Caco-2 (cell line): ENCODE measurements at regions not wholly inside any gene's neighbourhood (a gene's known extent, or its start where the extent isn't known, plus 50 kb on each side); places are given as distances from the start of the nearest gene placed in this dataset.

Experiments used
- BruUV-seq: library from RNA; stranded (reverse); fragments of 400-500 nt; replicated peaks from 2 replicates; lab custom pipeline; 2021; lab: Mats Ljungman, UMichigan
- CTCF ChIA-PET: fragments of 300-600 bp; sonication (Branson Sonifier 250); formaldehyde crosslinking; loops from one replicate; lab custom pipeline; 2022; ENCODE audit warnings: antibody characterized with exemption; lab: Charles Lee
- POLR2A ChIA-PET: fragments of 300-600 bp; sonication (Branson Sonifier 250); formaldehyde crosslinking; loops from one replicate; lab custom pipeline; 2022; ENCODE audit warnings: antibody characterized with exemption; lab: Charles Lee
- DNase-seq, 2 experiments: peaks; one replicate each; pipeline versions ENCODE4 v3.0.0 to v3.0.0-alpha.2; 2020 to 2022
- H3K27me3 ChIP-seq: replicated peaks from 2 replicates; pipeline ENCODE4 v1.6.0; 2011; ENCODE audit warnings: low read length; ENCODE audit not compliant: control insufficient read depth, insufficient read depth
- H3K36me3 ChIP-seq: 2 replicates; pipeline ENCODE4 v1.5.1; 2011; ENCODE audit warnings: low read length; ENCODE audit not compliant: control insufficient read depth, insufficient read depth
- H3K4me1 ChIP-seq: fragments of 250-450 bp; sonication (Bioruptor Pico); 2 replicates; pipeline ENCODE4 v1.5.1; 2020; ENCODE audit warnings: mild to moderate bottlenecking
- H3K4me3 ChIP-seq: 2 replicates; pipeline ENCODE4 v1.5.1; 2011; ENCODE audit warnings: low read depth, mild to moderate bottlenecking, control low read depth, low read length
- H3K9me3 ChIP-seq: fragments of 250-450 bp; sonication (Bioruptor Pico); 2 replicates; pipeline ENCODE4 v1.5.1; 2020; ENCODE audit warnings: mild to moderate bottlenecking, moderate library complexity
- H3K27ac Mint-ChIP-seq: one replicate; pipeline ENCODE4 v1.8.0; 2022; ENCODE audit warnings: mixed read lengths; ENCODE audit not compliant: unreplicated experiment
- H3K27me3 Mint-ChIP-seq: one replicate; pipeline ENCODE4 v1.8.0; 2022; ENCODE audit warnings: mixed read lengths; ENCODE audit not compliant: insufficient read depth, unreplicated experiment
- H3K36me3 Mint-ChIP-seq: one replicate; pipeline ENCODE4 v1.8.0; 2022; ENCODE audit warnings: mild to moderate bottlenecking, mixed read lengths; ENCODE audit not compliant: insufficient read depth, unreplicated experiment
- H3K4me1 Mint-ChIP-seq: one replicate; pipeline ENCODE4 v1.8.0; 2022; ENCODE audit warnings: low read depth, mixed read lengths; ENCODE audit not compliant: unreplicated experiment
- H3K4me3 Mint-ChIP-seq: one replicate; pipeline ENCODE4 v1.8.0; 2022; ENCODE audit warnings: mild to moderate bottlenecking, moderate library complexity, mixed read lengths; ENCODE audit not compliant: unreplicated experiment
- H3K9me3 Mint-ChIP-seq: one replicate; pipeline ENCODE4 v1.8.0; 2022; ENCODE audit warnings: mixed read lengths; ENCODE audit not compliant: unreplicated experiment
- CTCF ChIP-seq, 2 experiments: fragments of 200-600 bp in 1 of 2; IDR thresholded peaks; 1 replicate in 1 of 2; 2 replicates in 1 of 2; pipeline versions ENCODE4 v1.5.1 to v1.8.0; 2011 to 2022; ENCODE audit warnings: antibody characterized with exemption in 1 of 2, control low read depth in 1 of 2, inconsistent platforms in 1 of 2, low read depth in 1 of 2, low read length in 1 of 2, mild to moderate bottlenecking in 1 of 2, moderate library complexity in 1 of 2; ENCODE audit not compliant: insufficient read depth in 1 of 2, severe bottlenecking in 1 of 2, unreplicated experiment in 1 of 2
- intact Hi-C: fragments of 100-400 bp; cut with micrococcal nuclease; formaldehyde crosslinking; loops from one replicate; pipeline ENCODE4 v1.10.0; 2022; ENCODE audit not compliant: unreplicated experiment

- H3K9me3 Mint-ChIP-seq = no peaks in the 10 kb centered on the region
- H3K27me3 Mint-ChIP-seq = peaks cover 3% of the 10 kb centered on the region
- Histone ChIP-seq H3K4me1 (no peaks in the 10 kb centered on the region), H3K9me3 (no peaks in the 10 kb centered on the region), H3K36me3 (no peaks in the 10 kb centered on the region), H3K27me3 (no peaks in the 10 kb centered on the region), H3K4me3 (no peak overlapping the region)
- no peak overlapping the region for H3K4me3 Mint-ChIP-seq
- BruUV-seq = no TSS peak
- no peak for TF ChIP-seq CTCF (IDR thresholded peaks at IDR 0.05; ENCODE audit: insufficient read depth in 1 of 2, low read depth in 1 of 2, low read length in 1 of 2, severe bottlenecking in 1 of 2, unreplicated experiment in 1 of 2)
- no peak for DNase-seq
- no peaks in the 10 kb centered on the region for H3K4me1 Mint-ChIP-seq
- intact Hi-C loops = no loop called here
- CTCF ChIA-PET = no interaction called here
- POLR2A ChIA-PET = no interaction called here
- no peak overlapping the region for H3K27ac Mint-ChIP-seq
- H3K36me3 Mint-ChIP-seq = no peaks in the 10 kb centered on the region
Measured at GRCh38 chr13:104422668-104423067, 1356.5 kb upstream of the SLC10A2 start.

- CTCF ChIA-PET = no interaction called here
- Mint-ChIP-seq H3K27me3 (peaks cover 3% of the 10 kb centered on the region), H3K4me3 (no peak overlapping the region), H3K36me3 (no peaks in the 10 kb centered on the region), H3K27ac (no peak overlapping the region), H3K9me3 (no peaks in the 10 kb centered on the region), H3K4me1 (no peaks in the 10 kb centered on the region)
- POLR2A ChIA-PET = no interaction called here
- no peaks in the 10 kb centered on the region for H3K36me3 ChIP-seq
- intact Hi-C loops = no loop called here
- no peak overlapping the region for H3K4me3 ChIP-seq
- DNase-seq = no peak
- no peak for TF ChIP-seq CTCF (IDR thresholded peaks at IDR 0.05; ENCODE audit: insufficient read depth in 1 of 2, low read depth in 1 of 2, low read length in 1 of 2, severe bottlenecking in 1 of 2, unreplicated experiment in 1 of 2)
- no peaks in the 10 kb centered on the region for H3K9me3 ChIP-seq
- no peaks in the 10 kb centered on the region for H3K27me3 ChIP-seq
- BruUV-seq = no TSS peak
- no peaks in the 10 kb centered on the region for H3K4me1 ChIP-seq
Measured at GRCh38 chr13:104416973-104417372, 1350.8 kb upstream of the SLC10A2 start.

DNA sequence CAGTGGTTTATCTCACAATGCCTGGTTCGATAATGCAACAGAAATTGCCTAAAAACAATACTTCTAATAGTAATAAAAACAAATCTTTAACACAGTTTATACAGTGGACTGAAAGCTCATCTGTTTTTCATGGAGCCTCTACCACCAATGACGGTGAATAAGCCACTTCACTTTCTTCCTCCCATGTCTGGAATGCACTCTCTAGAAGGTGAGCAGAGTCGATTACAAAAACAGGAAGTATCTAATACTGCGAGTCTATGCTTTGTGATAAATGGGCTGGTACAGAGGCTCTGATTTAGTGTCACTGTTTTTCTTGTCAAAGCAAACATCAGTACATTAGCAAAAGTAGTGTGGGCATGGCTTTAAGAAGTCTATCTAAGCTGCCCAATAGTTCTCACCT is 1348.6 kb upstream of the SLC10A2 start:
- H3K4me3 Mint-ChIP-seq = no peak overlapping the region
- H3K4me1 Mint-ChIP-seq = no peaks in the 10 kb centered on the region
- no peak overlapping the region for H3K27ac Mint-ChIP-seq
- H3K27me3 Mint-ChIP-seq = peaks cover 3% of the 10 kb centered on the region
- no peaks in the 10 kb centered on the region for H3K36me3 Mint-ChIP-seq
- no peak for DNase-seq
- H3K27me3 ChIP-seq = no peaks in the 10 kb centered on the region
- intact Hi-C loops = no loop called here
- ChIA-PET POLR2A (no interaction called here), CTCF (no interaction called here)
- H3K4me3 ChIP-seq = no peak overlapping the region
- no peaks in the 10 kb centered on the region for H3K36me3 ChIP-seq
- no TSS peak for BruUV-seq
- H3K4me1 ChIP-seq = no peaks in the 10 kb centered on the region
- no peaks in the 10 kb centered on the region for H3K9me3 ChIP-seq
- no peaks in the 10 kb centered on the region for H3K9me3 Mint-ChIP-seq
- no peak for TF ChIP-seq CTCF (IDR thresholded peaks at IDR 0.05; ENCODE audit: insufficient read depth in 1 of 2, low read depth in 1 of 2, low read length in 1 of 2, severe bottlenecking in 1 of 2, unreplicated experiment in 1 of 2)
